ENCODE measurements at regions not wholly inside any gene's neighbourhood (a gene's known extent, or its start where the extent isn't known, plus 50 kb on each side); places are given as distances from the start of the nearest gene placed in this dataset.
A peak's percentile ranks its signal among the peaks of the same experiment; 100 is the strongest.
"Not testable (repeated sequence)": the region's sequence is repeated elsewhere in the genome, so short reads cannot be mapped to it uniquely, and the experiment has no call there.

DNA sequence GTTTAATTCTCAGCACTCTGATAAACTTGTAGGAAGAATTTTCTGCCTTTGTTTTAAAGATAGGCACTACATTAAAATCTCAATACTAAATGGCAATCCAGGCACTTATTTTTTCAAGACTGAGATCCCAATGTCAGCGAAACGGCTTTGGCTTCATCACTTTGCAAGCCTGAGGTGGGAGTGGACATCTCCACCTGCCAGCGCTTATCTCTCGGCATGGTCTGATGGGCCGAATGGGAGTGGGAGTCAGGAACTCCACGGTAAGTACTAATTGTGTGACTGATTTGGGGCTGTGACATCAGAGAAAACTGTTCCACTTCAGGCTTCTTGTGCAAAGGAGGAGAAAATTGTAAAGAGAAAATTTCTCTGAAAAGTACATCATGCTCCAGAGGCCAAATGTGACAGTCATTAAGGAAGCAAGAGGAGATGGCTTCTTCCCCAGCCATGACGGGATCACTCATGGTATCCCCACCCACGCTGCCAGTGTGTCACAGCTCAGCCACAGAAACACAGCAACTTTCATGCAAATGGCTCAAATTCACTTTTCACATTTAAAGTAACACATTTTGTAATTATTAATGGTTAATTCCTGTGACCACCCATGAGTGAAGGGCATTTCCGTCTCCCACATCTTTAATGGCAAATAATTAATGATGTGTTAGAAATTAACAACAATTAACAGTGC, 385.5 kb upstream of the HNRNPA3 start:
- no peak for DNase-seq

DNA sequence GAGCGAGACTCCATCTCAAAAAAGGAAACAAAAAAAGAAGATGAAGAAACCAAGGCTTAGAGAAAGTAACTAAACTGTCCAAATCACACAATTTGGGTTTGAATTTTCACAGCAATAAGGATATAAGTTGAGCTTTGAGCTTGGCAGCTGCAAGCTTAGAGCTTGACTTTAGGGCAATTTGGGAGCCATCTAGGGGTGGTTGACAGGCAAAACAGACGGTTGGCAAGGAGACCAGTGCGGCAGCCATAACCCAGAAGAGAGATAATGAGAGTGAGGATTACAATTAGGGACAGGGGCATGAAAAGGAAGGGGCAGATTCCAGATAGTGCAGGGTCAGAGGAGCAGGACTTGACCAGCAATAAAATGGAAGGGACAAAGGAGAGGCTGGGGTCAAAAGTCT, 382.2 kb upstream of the HNRNPA3 start:
- DNase-seq: no peak

DNA sequence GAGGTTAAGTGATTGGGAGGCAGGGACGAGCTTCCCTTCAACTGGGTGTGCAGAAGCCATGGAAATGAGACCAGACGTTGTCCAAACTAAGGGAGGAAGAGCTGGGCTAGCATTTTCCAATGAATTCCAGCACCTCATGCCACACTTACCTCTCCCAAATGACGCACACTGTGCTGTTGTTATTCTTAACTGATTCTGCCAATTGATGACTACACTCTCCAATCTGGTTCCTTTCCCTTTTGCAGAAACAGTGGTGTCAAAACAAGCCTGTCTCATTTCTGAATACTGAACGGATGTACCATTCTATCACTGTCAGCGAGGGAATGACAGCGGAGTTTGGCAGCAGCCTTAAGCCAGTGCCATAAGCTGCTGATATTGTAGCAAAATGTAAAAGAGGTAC, 380.5 kb upstream of the HNRNPA3 start:
- no peak for DNase-seq

DNA sequence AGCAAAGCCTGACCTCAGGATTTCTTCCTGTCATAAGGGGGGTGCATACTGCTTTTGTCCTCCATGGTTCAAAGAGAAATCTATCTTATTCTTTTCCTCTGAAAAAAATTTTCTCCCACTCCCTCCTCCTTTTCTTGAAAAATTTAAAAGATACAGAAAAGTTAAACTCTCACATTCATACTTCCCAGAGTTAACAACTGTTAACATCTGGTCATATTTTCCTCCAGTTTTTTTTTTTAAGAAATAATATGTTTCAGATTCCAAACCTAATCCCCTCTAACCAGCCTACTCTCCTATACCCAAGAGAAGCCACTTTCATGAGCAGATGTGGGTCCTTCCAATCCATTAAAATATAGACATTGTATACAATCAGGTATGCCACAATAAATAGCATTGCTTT, 378.9 kb upstream of the HNRNPA3 start:
- no peak for DNase-seq

DNA sequence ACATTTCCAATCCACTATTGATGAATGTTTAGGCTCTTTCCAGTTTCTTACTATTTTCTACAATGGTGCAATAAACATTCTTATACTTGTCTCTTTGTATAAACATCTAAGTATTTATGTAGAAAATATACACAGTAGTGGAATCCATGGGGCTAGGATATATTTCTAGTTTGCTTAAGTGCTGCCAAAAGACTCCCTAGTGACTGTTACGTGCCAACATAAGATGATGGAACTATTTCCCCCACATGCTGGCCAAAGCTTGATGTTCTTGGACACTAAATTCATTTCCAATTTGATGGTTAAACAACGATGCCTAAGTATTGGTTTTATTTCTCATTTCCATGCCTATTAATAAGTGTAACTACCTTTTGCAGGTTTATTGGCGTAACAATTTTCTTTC, 378.4 kb upstream of the HNRNPA3 start:
- no peak for DNase-seq

DNA sequence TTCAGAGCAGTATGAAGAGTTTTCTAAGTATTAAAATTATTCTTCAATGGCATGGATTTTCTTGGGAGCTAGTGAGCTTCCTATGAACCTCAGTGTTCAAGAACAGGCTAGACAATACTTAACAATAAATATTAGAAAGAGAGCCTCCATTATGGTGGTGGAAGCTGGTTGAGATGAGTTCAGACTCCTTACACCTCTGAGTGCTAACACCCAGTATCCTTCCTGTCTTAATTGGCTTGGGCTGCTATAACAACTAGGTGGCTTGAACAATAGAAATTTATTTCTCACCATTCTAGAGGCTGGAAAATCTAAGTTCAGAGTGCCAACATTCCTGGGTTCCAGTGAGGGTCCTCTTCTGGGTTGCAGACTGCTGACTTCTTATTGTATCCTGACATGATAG, 369.4 kb upstream of the HNRNPA3 start:
- no peak for DNase-seq

DNA sequence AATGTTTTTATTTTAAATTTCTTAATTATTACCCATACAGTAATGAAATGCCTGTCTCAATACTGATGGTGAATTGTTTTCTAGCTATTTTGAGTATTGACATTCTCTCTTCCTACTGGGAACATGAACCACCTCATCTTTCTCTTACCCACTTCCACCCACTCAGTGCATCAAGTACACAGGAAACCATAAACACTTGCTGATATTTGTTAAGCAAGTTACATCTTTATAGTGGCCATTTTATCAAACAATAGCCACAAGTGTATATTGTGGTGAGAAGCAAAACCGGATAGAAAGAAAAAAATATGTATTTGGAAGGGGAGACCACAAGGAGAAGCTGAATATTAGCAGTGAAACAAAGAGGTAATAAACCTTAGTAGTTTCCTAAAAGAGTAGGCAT, 368.1 kb upstream of the HNRNPA3 start:
- DNase-seq: no peak

DNA sequence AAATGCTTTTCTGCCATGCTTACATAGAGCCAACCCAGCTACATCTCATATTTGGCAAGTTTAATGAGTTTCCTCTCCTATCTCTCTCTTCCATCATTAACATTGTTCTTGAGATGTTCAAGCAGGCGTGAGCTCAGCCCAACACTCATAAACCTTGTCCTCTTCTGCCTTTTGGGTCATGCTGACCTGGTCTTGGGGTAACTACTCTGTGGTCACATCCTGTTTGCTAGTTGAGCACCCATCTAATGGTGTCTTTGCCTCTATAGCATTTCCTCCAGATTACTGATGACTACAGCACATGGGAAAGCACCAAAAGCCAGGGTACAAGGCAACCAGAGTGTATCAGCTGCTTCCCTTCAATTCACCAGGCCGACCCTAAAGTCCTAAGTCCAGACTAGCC, 366.9 kb upstream of the HNRNPA3 start:
- DNase-seq: no peak

DNA sequence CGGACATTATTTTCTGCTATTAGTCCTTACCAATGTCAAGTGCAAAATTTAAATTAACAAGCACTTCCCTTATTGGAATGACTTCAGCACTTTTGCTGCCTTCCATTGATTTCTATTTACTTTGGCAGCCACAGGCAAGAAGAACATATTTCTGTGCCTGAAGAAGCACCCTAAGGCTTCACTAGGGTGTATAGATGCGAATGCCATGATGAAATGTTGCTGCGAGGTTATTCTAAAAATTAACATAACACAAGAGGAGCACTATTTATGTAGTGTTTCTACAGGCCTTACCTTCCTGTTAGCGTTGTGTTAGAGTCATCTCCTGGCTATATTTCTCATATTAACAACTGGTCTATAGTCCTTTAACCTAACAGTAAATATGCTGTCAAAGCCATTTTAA, 365.0 kb upstream of the HNRNPA3 start:
- DNase-seq: no peak

DNA sequence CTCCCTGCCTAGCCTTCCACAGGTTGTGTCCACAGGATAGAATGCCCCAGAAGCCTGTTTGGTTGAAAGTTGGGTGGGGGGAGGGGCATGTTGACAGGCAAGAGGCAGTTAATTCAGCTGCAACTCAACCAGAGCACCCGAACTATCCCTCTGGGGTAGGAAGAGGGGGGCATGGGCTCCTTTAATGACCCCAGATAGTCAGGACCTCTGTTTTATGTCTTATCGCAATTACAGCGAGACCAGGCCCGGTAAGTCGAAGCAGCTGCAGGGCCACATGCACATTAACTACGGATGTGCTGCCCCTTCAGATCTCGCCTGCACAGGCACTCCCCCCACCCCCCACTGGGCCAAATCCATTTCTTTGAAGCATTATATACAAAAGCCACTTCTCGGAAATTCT, 363.8 kb upstream of the HNRNPA3 start:
- no peak for DNase-seq

DNA sequence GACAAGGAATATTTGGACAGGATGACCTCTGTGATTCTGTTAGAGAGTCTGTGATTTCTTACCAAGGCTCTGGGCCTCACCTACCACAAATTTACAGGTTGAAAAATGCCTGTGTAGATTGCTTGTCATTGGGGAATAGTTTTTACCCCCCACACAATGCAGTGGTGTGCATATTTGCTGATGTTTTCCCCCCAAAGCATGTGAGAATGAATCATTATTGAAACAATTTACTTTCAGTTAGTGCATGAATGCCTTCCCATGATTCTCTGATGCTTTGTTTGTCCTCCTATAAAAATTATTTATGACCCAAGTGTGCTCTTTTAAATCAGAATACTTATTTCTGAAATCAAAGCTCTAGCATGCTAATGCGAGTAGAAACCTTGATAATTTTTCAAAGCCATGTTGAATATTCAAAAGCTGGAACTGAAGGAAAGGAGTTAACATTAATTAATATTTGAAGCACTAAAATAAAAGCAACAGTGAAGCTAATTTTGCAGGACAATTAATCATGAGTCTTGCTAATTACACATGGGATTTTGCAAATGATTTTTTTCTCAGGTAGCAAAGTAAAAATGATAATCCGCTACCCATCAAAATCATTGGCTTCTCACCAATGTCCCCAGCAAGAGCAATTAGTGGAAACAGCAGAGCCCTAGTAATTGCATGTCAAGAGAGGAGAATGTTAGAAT, 361.2 kb upstream of the HNRNPA3 start:
- no peak for DNase-seq

DNA sequence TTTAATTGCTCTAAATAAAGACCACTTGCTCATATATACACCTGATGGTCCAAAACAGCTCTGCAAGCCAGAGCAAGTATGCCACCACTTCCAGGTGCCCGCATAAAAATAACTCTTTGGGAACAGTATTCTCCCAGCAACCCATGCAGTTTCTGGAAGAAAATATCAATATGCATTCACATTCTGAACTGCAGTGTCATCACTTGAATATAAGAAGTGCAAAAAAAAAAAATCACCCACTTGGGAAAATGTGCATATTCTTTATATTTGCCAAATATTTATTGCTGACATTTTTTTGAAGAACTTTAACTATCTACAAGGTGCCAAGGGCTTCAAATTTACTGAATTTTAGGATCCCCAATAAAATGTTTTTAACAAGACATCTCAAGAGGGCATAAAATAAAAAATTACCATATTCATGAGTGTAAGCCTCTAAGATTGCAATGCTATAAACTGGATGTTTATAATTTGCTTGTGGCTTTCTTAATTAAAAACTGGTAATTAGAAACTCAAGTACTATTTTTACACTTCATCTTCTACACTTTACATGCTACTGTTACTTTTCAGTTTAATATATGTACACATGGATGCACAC, 360.6 kb upstream of the HNRNPA3 start:
- DNase-seq: no peak

DNA sequence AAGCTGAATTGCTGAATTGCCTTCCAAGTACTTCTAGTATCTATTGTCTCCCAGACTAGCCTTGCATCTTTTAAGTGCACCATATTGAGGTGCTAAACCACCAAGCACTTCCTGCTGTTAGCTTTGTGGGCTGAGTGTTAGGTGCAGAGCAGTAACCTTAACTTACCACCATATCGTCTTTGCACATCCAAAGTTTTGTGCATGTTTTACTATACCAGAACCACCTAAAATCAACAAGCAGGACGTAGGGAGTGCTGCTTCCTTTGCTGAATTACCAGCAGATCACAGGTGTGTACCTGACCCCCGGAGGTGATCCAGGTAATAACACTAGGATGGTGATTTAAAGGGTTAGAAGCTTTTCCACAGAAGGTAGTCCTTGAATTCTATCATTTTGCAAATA, 359.9 kb upstream of the HNRNPA3 start:
- DNase-seq: peak; percentile 70

DNA sequence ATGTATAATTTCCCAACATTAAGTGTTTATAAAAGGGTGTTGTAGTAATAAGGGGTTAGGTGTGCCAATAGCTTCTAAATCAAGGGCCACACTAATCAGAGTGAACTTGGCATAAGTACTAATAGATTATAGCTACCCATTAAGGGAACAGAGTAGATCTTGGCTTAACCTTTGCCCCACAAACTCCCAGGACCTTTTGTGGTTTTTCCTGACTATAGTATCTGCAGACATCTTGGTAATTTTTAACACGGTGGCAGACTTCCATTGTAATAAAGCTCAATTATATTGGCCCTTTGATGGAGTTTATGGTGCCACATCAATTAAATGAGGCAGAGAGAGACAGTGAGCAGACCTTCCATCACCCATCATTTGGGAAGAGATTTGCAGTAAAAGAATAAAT, 358.5 kb upstream of the HNRNPA3 start:
- DNase-seq: no peak

DNA sequence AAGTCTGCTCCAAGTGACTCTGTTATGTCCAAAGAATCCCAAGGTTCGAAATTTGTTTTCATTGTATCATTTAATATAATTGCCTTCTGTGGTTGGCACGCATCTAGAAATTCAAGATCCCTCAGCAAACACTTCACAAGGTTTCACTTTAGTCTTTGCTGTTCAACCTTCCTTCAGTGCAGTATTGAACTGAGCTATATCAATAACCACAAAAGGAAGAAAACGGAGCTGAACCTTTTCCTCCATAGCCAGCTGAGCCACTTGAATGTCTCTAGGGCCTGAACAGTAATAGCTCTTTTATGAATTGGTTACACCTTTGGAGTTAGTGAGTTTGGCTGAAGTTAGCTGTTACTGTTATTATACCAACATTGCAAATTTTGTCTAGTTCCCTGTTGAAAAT, 357.7 kb upstream of the HNRNPA3 start:
- DNase-seq: no peak

DNA sequence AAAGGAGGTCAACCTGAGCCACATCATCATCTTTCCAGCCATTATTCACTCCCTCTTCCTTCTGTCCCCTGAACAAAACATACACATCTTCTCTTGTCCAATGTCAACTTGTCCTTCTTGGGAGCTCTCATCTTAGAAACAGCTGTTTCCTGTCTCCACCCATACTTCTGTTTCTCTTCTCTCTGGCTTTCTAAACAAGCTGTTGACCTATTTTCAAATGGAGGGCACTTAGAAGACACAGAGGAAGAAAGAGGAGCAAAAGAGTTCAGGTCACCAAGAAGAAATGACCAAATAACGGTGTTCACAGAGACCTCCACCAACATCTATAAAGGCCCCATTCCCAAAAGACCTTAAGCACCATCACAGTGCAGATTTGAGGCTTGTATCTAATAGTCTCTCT, 355.9 kb upstream of the HNRNPA3 start:
- no peak for DNase-seq

DNA sequence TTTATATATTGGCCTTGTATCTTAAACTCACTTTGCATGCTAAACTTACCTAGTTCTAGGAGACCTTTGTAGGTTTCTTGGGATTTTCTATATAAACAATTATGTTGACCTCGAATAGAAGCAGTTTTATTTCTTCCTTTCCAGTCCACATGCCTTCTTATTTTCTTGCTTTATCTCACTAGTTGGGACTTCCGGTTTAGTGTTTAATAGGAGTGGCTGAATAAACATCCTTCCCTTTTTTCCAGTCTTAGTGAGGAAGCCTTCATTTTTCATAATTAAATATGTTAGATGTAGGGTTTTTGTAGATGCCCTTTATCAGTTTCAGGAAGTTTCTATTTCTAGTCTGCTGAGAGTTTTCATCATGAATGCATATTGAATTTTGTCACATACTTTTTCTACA, 347.3 kb upstream of the HNRNPA3 start:
- no peak for DNase-seq

DNA sequence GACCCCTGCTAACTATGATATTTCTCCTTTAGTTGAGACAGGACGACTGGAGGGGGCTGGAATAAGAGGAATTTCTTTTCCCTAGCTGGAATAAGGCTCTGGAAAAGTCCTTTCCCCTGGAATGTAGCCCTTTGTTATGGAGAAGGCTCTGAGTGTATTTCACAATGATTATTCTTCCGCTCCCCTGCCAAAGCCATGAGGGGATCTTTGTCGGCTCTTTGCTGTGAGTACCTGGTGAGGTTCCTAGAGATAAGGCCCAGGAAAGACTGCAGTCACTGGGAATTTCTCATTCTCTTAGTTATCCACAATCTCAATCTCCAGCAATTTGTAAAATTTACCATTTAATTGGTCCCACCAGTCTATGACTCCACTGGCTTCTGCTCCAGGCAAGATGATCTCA, 340.2 kb upstream of the HNRNPA3 start:
- no peak for DNase-seq

DNA sequence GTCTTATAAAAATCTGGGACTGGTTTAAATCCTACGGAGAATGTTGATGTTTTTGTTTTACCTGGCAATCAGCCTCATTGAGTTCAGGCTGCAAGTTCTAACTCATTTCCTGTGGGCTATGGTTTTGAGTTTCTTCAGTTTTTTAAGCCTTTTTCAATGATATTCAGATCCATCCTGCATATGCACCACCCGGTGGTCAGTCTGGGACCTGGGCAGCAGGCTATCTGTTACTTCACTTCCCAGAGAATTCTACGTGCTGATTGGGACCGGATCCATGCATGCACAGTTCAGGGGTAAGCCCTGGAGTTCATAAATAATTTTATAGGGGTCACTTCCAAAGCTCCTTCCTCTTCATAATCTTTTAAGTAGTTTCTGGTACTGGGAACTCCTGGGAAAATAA, 339.2 kb upstream of the HNRNPA3 start:
- DNase-seq: no peak

DNA sequence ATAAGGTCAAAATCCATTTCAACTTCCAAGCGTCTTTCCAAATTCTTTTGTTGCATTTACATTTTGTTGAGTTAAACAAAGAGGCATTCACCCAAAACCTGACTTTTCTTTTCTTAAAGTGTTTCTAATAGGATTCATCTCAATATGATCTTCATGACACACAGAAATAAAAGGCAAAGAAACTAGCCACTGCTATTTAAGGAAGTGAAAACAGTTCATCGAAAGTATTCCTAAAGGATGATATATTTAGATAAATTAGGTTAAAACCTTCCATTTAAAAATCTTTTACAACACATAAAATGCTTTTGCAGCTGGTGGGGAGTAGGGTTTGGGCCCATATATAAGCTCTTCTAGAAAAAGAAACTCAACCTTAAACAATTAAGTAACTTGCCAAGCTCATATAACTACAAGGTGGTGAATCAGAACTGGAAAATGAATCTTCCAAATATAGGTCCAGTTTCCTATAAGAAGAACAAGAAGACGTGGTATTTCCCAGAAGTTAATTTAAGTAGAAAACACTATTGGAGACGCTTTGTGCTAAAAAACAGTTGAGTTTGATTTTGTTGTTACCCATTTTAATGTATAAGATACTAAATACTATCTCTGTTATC, 336.0 kb upstream of the HNRNPA3 start:
- DNase-seq: no peak

DNA sequence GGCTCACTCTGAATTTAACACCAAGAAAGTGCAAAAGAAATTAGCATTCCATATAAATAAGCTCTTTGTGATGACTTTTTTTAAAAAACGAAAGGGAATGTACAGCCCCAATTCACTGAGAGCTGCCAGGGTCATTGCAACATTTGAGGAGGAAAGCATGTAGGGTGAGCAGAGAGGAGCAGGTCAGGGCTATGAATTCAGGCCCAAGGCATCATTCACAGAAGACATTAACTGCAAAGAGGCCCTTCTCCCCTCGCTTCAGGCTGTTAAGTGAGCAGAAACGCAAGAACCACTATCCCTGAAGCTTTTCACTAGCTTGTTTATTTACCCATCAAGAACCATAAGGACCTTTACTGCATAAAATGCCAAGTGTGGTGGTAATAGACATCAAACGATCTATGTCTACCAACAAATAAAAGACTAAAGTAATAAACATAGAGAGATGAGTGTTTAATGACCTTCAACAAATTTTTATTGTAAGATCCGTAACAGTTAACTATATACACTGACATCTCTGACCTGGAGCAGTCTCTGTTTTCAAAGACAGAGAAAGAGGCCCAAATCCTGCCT, 333.1 kb upstream of the HNRNPA3 start:
- peak; percentile 48 for DNase-seq

DNA sequence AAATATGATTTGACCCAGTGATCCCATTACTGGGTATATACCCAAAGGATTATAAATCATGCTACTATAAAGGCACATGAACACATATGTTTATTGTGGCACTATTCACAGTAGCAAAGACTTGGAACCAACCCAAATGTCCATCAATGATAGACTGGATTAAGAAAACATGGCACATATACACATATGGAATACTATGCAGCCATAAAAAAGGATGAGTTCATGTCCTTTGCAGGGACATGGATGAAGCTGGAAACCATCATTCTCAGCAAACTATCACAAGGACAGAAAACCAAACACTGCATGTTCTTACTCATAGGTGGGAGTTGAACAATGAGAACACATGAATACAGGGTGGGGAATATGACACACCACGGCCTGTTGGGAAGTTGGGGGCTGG, 330.5 kb upstream of the HNRNPA3 start:
- DNase-seq: not testable (repeated sequence)

DNA sequence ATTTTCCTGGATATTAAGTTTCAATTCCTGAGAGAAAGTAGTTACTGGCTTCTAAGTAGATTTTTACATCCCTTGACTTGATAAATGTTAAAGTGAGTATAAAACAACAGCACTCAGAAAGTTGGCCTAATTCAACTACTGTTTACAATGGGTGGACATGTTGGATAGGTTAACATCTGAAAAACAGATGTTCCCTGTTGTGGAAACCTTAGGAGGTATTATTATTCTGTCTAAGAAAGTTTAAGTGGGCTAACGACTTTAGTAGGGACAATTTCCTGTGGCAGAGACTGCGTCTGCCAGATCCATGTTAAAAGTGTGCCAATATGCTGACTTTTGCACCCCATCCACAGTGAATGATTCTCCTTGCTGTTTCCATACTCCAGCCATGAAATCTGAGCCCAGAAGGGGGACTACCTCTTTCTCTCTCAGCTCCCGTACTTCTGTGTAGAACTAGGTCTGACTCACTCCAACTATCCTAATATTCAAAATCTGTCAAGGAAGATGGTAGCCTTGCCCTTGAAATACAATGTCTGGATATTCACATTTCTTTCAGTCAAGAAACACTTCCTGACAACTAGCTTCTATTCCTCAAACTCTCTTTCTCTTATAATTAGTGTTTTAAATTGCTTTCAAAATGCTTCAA, 327.5 kb upstream of the HNRNPA3 start:
- no peak for DNase-seq
